ENCODE measurements at regions not wholly inside any gene's neighbourhood (a gene's known extent, or its start where the extent isn't known, plus 50 kb on each side); places are given as distances from the start of the nearest gene placed in this dataset.

GRCh38 chr2:2731101-2731815 lies 400.2 kb upstream of the MYT1L start:
- WGBS, 5 donors: 75 to 86% (median 83%) methylated on average over 20 to 21 of the region's 21 CpGs
- DNase-seq: no peak

GRCh38 chr2:2730301-2730833 lies 399.3 kb upstream of the MYT1L start:
- DNase-seq: no peak

More at GRCh38 chr2:2731101-2731815, 400.2 kb upstream of the MYT1L start:
- Histone ChIP-seq H3K4me1 (no peaks in the 10 kb centered on the region), H3K9me3 (no peaks in the 10 kb centered on the region), H3K27ac (no peak overlapping the region), H3K4me3 (no peak overlapping the region), H3K27me3 (replicated peaks in 1 of 7) (peaks cover 0 to 20% (median 0%) of the 10 kb centered on the region in 7 donors), H3K36me3 (no peaks in the 10 kb centered on the region)
- TF ChIP-seq POLR2AphosphoS5 (IDR thresholded peaks at IDR 0.05) (no peak), POLR2A (IDR thresholded peaks at IDR 0.05) (no peak), CTCF (IDR thresholded peaks at IDR 0.05 in 8 of 11, conservative IDR thresholded peaks at IDR 0.05 in 3 of 11) (no peak)
- intact Hi-C loops (cut with DNase I; ENCODE audit: low total_unique reads): no loop called here

GRCh38 chr2:2729246-2729645 lies 398.2 kb upstream of the MYT1L start:
- Histone ChIP-seq H3K9me3 (no peaks in the 10 kb centered on the region), H3K36me3 (no peaks in the 10 kb centered on the region), H3K27me3 (replicated peaks in 1 of 7) (peaks cover 0 to 22% (median 0%) of the 10 kb centered on the region in 7 donors), H3K4me3 (no peak overlapping the region), H3K4me1 (no peaks in the 10 kb centered on the region), H3K27ac (no peak overlapping the region)
- intact Hi-C loops (cut with DNase I; ENCODE audit: low total_unique reads): no loop called here
- TF ChIP-seq CTCF (IDR thresholded peaks at IDR 0.05 in 8 of 11, conservative IDR thresholded peaks at IDR 0.05 in 3 of 11) (no peak), POLR2AphosphoS5 (IDR thresholded peaks at IDR 0.05) (no peak), POLR2A (IDR thresholded peaks at IDR 0.05) (no peak)
- no peak for DNase-seq
- WGBS, 5 donors: 77 to 86% (median 80%) methylated on average over 9 of the region's 9 CpGs

More at GRCh38 chr2:2730301-2730833, 399.3 kb upstream of the MYT1L start:
- no peak overlapping the region for H3K4me3 ChIP-seq
- H3K36me3 ChIP-seq: no peaks in the 10 kb centered on the region
- no peak for TF ChIP-seq POLR2AphosphoS5 (IDR thresholded peaks at IDR 0.05)
- no peak for TF ChIP-seq POLR2A (IDR thresholded peaks at IDR 0.05)
- TF ChIP-seq CTCF (IDR thresholded peaks at IDR 0.05 in 8 of 11, conservative IDR thresholded peaks at IDR 0.05 in 3 of 11): no peak
- intact Hi-C loops (cut with DNase I; ENCODE audit: low total_unique reads): no loop called here
- H3K4me1 ChIP-seq: no peaks in the 10 kb centered on the region
- H3K27ac ChIP-seq: no peak overlapping the region
- H3K27me3 ChIP-seq (replicated peaks in 1 of 7): peaks cover 0 to 22% (median 0%) of the 10 kb centered on the region in 7 donors
- 82 to 94% (median 86%) methylated on average over 17 to 18 of the region's 18 CpGs for WGBS, 5 donors
- no peaks in the 10 kb centered on the region for H3K9me3 ChIP-seq

GRCh38 chr2:2728635-2729034 lies 397.6 kb upstream of the MYT1L start:
- Histone ChIP-seq H3K4me1 (no peaks in the 10 kb centered on the region), H3K9me3 (no peaks in the 10 kb centered on the region), H3K27me3 (replicated peaks in 1 of 7) (peaks cover 0 to 22% (median 0%) of the 10 kb centered on the region in 7 donors), H3K4me3 (no peak overlapping the region), H3K27ac (no peak overlapping the region), H3K36me3 (no peaks in the 10 kb centered on the region)
- TF ChIP-seq POLR2A (IDR thresholded peaks at IDR 0.05): no peak
- TF ChIP-seq POLR2AphosphoS5 (IDR thresholded peaks at IDR 0.05): no peak
- no peak for TF ChIP-seq CTCF (IDR thresholded peaks at IDR 0.05 in 8 of 11, conservative IDR thresholded peaks at IDR 0.05 in 3 of 11)
- intact Hi-C loops (cut with DNase I; ENCODE audit: low total_unique reads): no loop called here
- 82 to 90% (median 86%) methylated on average over 16 to 18 of the region's 18 CpGs for WGBS, 5 donors
- no peak for DNase-seq

All from spleen (tissue), 11 donors.